Astrocyte (in vitro differentiated cells and primary cell): ENCODE measurements at regions not wholly inside any gene's neighbourhood (a gene's known extent, or its start where the extent isn't known, plus 50 kb on each side); places are given as distances from the start of the nearest gene placed in this dataset.

ENCODE experiments used
- DNase-seq: peaks from one replicate; pipeline ENCODE4 v3.0.0-alpha.2; 2010; ENCODE audit warnings: low read depth
- FAIRE-seq: peaks from 2 replicates; lab custom pipeline; 2011; peaks lifted over from hg19 to GRCh38; lab: Jason Lieb, UNC
- H2AFZ ChIP-seq: 2 replicates; pipeline ENCODE4 v1.6.0; 2012; ENCODE audit warnings: low read depth, low read length, inconsistent platforms
- H3K27ac ChIP-seq: 2 replicates; pipeline ENCODE4 v1.5.1; 2011; ENCODE audit warnings: low read depth, low read length, inconsistent platforms
- H3K27me3 ChIP-seq: 2 replicates; pipeline ENCODE4 v1.6.0; 2011; ENCODE audit warnings: low read length, inconsistent platforms; ENCODE audit not compliant: insufficient read depth
- H3K36me3 ChIP-seq: 2 replicates; pipeline ENCODE4 v1.5.1; 2011; ENCODE audit warnings: low read length, inconsistent platforms; ENCODE audit not compliant: insufficient read depth
- H3K4me1 ChIP-seq: 2 replicates; pipeline ENCODE4 v1.5.1; 2011; ENCODE audit warnings: low read length, inconsistent platforms; ENCODE audit not compliant: insufficient read depth
- H3K4me2 ChIP-seq: 2 replicates; pipeline ENCODE4 v1.6.0; 2012; ENCODE audit warnings: low read length, inconsistent platforms
- H3K4me3 ChIP-seq: 2 replicates; pipeline ENCODE4 v1.5.1; 2011; ENCODE audit warnings: low read depth, mild to moderate bottlenecking, low read length, inconsistent platforms; ENCODE audit not compliant: insufficient read depth
- H3K79me2 ChIP-seq: 2 replicates; pipeline ENCODE4 v1.6.0; 2012; ENCODE audit warnings: mild to moderate bottlenecking, low read length, inconsistent platforms; ENCODE audit not compliant: insufficient read depth
- H3K9ac ChIP-seq: 2 replicates; pipeline ENCODE4 v1.6.0; 2012; ENCODE audit warnings: mild to moderate bottlenecking, low read length, inconsistent platforms
- H3K9me3 ChIP-seq: 2 replicates; pipeline ENCODE4 v1.5.1; 2012; ENCODE audit warnings: low read depth, mild to moderate bottlenecking, low read length, inconsistent platforms; ENCODE audit not compliant: insufficient read depth
- H4K20me1 ChIP-seq: 2 replicates; pipeline ENCODE4 v1.6.0; 2012; ENCODE audit warnings: low read length, inconsistent platforms; ENCODE audit not compliant: insufficient read depth
- H3K27ac Mint-ChIP-seq: one replicate; pipeline ENCODE4 v1.8.0; 2021; ENCODE audit warnings: mild to moderate bottlenecking, mixed read lengths; ENCODE audit not compliant: unreplicated experiment
- H3K27me3 Mint-ChIP-seq: one replicate; pipeline ENCODE4 v1.8.0; 2021; ENCODE audit warnings: low read depth, mixed read lengths; ENCODE audit not compliant: unreplicated experiment
- H3K36me3 Mint-ChIP-seq: one replicate; pipeline ENCODE4 v1.8.0; 2021; ENCODE audit warnings: low read depth, mixed read lengths; ENCODE audit not compliant: unreplicated experiment
- H3K4me1 Mint-ChIP-seq: one replicate; pipeline ENCODE4 v1.8.0; 2021; ENCODE audit warnings: low read depth, mixed read lengths; ENCODE audit not compliant: unreplicated experiment
- H3K4me3 Mint-ChIP-seq: one replicate; pipeline ENCODE4 v1.8.0; 2021; ENCODE audit warnings: mild to moderate bottlenecking, moderate library complexity, mixed read lengths; ENCODE audit not compliant: unreplicated experiment
- H3K9me3 Mint-ChIP-seq: one replicate; pipeline ENCODE4 v1.8.0; 2021; ENCODE audit warnings: mild to moderate bottlenecking, mixed read lengths; ENCODE audit not compliant: unreplicated experiment
- EZH2 ChIP-seq: IDR thresholded peaks from 2 replicates; pipeline ENCODE4 v1.6.1; 2012; ENCODE audit warnings: mild to moderate bottlenecking, low read length, inconsistent platforms; ENCODE audit not compliant: insufficient read depth
- TF ChIP-seq, protein P1 (sequence below): IDR thresholded peaks from 2 replicates; pipeline ENCODE4 v1.5.1; 2011; ENCODE audit warnings: low read depth, mild to moderate bottlenecking, inconsistent platforms, low read length, moderate library complexity; ENCODE audit not compliant: insufficient read depth

DNA sequence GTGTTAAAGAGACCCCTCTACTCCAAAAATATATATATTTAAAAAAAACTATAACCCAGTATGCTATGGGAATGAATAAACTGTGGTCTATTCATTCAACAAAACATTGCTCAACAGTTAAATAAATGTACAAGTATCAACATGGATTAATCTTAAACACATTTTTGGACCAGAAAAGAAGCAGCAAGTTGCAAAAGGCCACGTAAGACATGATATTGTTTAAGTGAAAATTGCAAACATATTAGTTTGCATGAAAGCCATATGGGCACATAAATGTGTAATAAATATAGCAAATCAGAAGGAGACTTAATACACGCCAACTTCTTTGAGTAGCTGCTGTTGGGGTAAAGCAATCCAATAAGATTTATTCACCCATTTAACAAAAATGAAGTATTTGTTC, 321.5 kb downstream of the FBXO15 start:
- H3K27me3 Mint-ChIP-seq: peaks cover 14% of the 10 kb centered on the region
- H3K4me2 ChIP-seq: no peak overlapping the region
- FAIRE-seq: no peak

DNA sequence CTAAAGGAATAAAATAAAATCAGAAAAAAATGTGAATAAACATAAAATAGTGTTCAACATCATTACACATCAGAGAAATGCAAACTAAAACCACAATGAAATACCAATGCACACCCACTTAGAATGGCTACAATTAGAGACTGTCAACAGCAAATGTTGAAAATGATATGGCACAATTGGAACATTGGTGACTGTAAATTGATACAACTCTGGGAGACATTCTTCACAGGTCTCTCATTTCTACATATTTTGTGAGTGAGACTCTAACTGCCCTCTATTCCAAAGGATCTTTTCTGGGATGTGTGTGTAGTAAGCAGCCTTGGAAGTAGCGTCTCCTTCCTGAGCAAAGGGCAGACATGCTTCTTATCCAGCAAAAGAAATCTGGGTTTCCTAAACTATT, 323.0 kb downstream of the FBXO15 start:
- Histone ChIP-seq H3K9ac (no peak overlapping the region), H3K4me2 (peak overlapping the region; percentile 37)

More for the DNA sequence above, 321.5 kb downstream of the FBXO15 start:
- no peak overlapping the region for H3K9ac ChIP-seq
- no peaks in the 10 kb centered on the region for H3K36me3 Mint-ChIP-seq
- H3K4me1 ChIP-seq: no peaks in the 10 kb centered on the region
- peaks cover 2% of the 10 kb centered on the region for H3K9me3 Mint-ChIP-seq
- H3K4me3 ChIP-seq: no peak overlapping the region
- H3K4me1 Mint-ChIP-seq: peaks cover 8% of the 10 kb centered on the region
- H3K27me3 ChIP-seq: no peaks in the 10 kb centered on the region
- H3K27ac Mint-ChIP-seq: no peak overlapping the region
- no peak overlapping the region for H2AFZ ChIP-seq
- no peak overlapping the region for H3K4me3 Mint-ChIP-seq
- no peak overlapping the region for H3K27ac ChIP-seq
- no peaks in the 10 kb centered on the region for H4K20me1 ChIP-seq
- TF ChIP-seq EZH2: no peak
- TF ChIP-seq, protein P1, sequence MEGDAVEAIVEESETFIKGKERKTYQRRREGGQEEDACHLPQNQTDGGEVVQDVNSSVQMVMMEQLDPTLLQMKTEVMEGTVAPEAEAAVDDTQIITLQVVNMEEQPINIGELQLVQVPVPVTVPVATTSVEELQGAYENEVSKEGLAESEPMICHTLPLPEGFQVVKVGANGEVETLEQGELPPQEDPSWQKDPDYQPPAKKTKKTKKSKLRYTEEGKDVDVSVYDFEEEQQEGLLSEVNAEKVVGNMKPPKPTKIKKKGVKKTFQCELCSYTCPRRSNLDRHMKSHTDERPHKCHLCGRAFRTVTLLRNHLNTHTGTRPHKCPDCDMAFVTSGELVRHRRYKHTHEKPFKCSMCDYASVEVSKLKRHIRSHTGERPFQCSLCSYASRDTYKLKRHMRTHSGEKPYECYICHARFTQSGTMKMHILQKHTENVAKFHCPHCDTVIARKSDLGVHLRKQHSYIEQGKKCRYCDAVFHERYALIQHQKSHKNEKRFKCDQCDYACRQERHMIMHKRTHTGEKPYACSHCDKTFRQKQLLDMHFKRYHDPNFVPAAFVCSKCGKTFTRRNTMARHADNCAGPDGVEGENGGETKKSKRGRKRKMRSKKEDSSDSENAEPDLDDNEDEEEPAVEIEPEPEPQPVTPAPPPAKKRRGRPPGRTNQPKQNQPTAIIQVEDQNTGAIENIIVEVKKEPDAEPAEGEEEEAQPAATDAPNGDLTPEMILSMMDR: no peak
- H3K79me2 ChIP-seq: no peaks in the 10 kb centered on the region
- H3K36me3 ChIP-seq: no peaks in the 10 kb centered on the region
- DNase-seq: no peak
- H3K9me3 ChIP-seq: no peaks in the 10 kb centered on the region

DNA sequence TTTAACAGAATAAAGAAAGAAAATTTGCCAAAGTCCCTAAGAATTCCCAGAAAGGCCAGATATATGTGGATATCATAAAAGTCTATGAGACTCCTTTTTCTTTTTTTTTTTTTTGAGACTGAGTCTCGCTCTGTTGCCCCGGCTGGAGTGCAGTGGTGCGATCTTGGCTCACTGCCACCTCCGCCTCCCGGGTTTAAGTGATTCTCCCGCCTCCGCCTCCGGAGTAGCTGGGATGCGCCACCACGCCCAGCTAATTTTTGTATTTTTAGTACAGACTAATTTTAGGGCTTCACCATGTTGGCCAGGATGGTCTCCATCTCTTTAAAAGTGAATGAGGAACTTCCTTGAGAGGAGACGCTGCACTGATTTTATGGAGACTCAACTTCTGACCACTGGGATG, 335.2 kb downstream of the FBXO15 start:
- no peak overlapping the region for H3K4me3 ChIP-seq
- DNase-seq: no peak
- FAIRE-seq: no peak
- H3K4me3 Mint-ChIP-seq: no peak overlapping the region
- no peaks in the 10 kb centered on the region for H3K4me1 Mint-ChIP-seq
- peaks cover 4% of the 10 kb centered on the region for H3K9me3 Mint-ChIP-seq
- H2AFZ ChIP-seq: no peak overlapping the region
- H3K79me2 ChIP-seq: no peaks in the 10 kb centered on the region
- TF ChIP-seq, protein P1: no peak
- no peak for TF ChIP-seq EZH2
- H3K36me3 ChIP-seq: no peaks in the 10 kb centered on the region
- no peak overlapping the region for H3K9ac ChIP-seq
- H3K27ac ChIP-seq: no peak overlapping the region
- H3K27me3 Mint-ChIP-seq: no peaks in the 10 kb centered on the region
- no peaks in the 10 kb centered on the region for H3K27me3 ChIP-seq
- H4K20me1 ChIP-seq: no peaks in the 10 kb centered on the region
- H3K4me1 ChIP-seq: no peaks in the 10 kb centered on the region
- H3K9me3 ChIP-seq: no peaks in the 10 kb centered on the region
- no peak overlapping the region for H3K4me2 ChIP-seq
- no peak overlapping the region for H3K27ac Mint-ChIP-seq
- no peaks in the 10 kb centered on the region for H3K36me3 Mint-ChIP-seq

More for the DNA sequence above, 323.0 kb downstream of the FBXO15 start:
- Histone ChIP-seq H4K20me1 (no peaks in the 10 kb centered on the region), H3K9me3 (no peaks in the 10 kb centered on the region), H3K79me2 (no peaks in the 10 kb centered on the region), H3K36me3 (no peaks in the 10 kb centered on the region), H3K27me3 (no peaks in the 10 kb centered on the region), H2AFZ (no peak overlapping the region), H3K4me1 (no peaks in the 10 kb centered on the region), H3K27ac (no peak overlapping the region), H3K4me3 (no peak overlapping the region)
- peaks cover 8% of the 10 kb centered on the region for H3K4me1 Mint-ChIP-seq
- FAIRE-seq (peak; percentile 17), DNase-seq (peak; percentile 70)
- no peak for TF ChIP-seq EZH2
- TF ChIP-seq, protein P1: no peak
- H3K27ac Mint-ChIP-seq: peak overlapping the region; percentile 23
- H3K4me3 Mint-ChIP-seq: no peak overlapping the region
- H3K9me3 Mint-ChIP-seq: peaks cover 2% of the 10 kb centered on the region
- peaks cover 14% of the 10 kb centered on the region for H3K27me3 Mint-ChIP-seq
- no peaks in the 10 kb centered on the region for H3K36me3 Mint-ChIP-seq
